NCI-H128 (cell line): ENCODE measurements at regions not wholly inside any gene's neighbourhood (a gene's known extent, or its start where the extent isn't known, plus 50 kb on each side); places are given as distances from the start of the nearest gene placed in this dataset.

Experiments
- DNase-seq: peaks from one replicate; lab custom pipeline; 2025; ENCODE audit not compliant: unreplicated experiment; lab: John Stamatoyannopoulos, UW

GRCh38 chr10:16348891-16349290, 87.9 kb upstream of the PTER start:
- no peak for DNase-seq

DNA sequence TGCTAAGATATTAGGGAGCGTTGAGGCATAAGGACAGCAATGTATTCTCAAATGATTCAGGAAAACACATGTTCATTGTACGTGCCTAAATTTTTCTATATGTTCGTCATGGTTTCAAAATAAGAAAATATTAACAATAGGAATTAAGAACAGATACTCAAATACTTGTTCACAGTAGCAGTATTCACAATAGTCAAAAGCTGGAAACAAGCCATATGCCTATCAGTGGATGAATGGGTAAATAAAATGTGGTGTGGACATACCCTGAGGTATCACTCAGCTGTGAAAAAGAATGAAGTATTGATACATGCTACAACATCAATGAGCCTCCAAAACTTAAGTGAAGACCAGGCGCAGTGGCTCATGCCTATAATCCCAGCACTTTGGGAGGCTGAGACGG, 84.7 kb upstream of the PTER start:
- DNase-seq: no peak

- no peak for DNase-seq
Observed at GRCh38 chr10:16360001-16360400, 76.8 kb upstream of the PTER start.

DNA sequence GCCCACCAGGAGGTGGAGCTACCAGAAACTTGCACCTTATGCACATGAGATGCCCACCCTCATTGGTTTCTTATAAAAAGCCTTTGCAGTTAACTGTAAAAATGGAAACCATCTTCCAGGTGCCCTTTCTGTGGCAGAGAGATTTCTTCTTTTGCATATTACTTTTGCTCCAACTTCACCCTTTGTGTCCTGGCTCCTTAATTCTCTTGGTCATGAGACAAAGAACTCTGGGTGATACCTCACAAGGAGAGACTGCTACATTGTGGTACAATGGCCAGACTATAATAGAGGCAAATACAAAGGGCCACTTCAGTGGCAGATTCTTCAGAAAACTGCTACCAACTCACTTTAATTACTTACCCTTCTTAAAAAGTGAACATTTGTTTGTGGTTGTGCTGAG, 76.4 kb upstream of the PTER start:
- no peak for DNase-seq

DNA sequence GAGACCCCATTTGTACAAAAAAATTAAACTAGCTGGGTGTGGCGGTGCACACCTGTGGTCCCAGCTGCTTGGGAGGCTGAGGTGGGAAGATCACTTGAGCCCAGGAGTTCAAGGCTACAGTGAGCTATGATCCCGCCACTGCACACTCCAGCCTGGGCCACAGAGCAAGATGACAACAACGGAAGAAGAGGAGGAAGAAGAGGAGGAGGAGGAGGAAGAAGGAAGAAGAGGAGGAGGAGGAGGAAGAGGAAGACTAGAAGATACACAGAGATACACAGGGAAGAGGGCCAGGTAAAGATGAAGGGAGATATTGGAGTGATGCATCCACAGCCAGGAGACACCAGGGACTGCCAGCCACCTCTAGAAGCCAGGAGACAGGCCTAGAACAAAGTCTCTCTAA, 75.7 kb upstream of the PTER start:
- DNase-seq: no peak

GRCh38 chr10:16363741-16364140, 73.1 kb upstream of the PTER start:
- DNase-seq: no peak

DNA sequence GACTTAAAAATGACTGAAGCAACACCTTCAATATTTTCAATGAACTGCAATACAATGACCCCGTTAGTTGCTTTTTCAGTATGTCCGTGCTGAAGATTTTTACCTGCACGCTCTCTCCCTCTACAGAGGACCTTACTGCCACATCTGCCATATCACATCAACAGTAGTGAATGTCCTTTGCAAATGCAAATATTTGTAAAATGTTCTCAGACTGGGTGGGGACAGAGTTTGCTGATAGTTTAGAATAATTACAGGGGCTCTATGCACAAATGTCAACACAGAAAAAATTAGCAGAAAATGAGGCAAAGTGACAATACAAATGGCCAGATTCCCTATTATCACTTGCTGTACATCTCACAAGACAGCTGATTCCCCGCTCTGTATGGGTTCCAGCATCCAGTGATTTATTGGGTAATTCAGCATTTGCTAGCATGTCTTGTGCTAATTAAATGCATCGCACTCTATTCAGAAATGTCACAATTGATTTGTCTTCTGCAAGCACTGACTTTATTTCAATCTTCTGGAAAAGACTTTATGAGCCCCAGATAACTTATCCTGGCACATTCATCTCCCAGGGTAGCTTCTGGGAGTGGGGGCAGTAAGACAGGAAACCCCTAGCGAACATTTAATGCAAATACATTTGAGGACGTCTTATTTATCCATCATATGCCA, 69.1 kb upstream of the PTER start:
- DNase-seq: no peak

GRCh38 chr10:16381083-16381482, 55.7 kb upstream of the PTER start:
- no peak for DNase-seq

DNA sequence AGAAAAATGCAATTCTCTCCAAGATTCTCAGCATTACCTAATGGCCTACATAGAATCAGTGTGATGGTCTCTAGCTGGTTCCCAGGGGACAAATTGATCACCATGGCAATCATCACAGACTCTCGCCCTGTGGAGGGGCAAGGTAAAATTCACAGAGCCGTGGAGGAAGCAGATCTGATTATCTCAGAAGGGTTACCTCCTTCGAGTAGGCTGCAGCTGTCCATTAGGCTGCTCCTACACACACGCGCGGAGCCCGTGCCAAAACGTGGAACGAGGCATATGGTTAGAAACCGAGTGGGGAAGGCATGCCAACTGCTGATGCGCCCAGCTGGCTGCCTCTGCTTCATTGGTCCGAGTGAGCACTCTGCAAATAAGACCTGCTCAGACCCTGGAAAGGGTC, 52.8 kb upstream of the PTER start:
- no peak for DNase-seq

- no peak for DNase-seq
Observed at GRCh38 chr10:16386855-16387254, 50.0 kb upstream of the PTER start.
